Hepatocyte (in vitro differentiated cells): ENCODE measurements at regions not wholly inside any gene's neighbourhood (a gene's known extent, or its start where the extent isn't known, plus 50 kb on each side); places are given as distances from the start of the nearest gene placed in this dataset.

Source experiments
- DNase-seq: peaks from one replicate; pipeline ENCODE4 v3.0.0-alpha.2; 2016; ENCODE audit warnings: low spot score
- H2AFZ ChIP-seq: fragments of 200-600 bp; sonication (generic); 2 replicates; pipeline ENCODE4 v1.6.0; 2016; ENCODE audit warnings: antibody characterized with exemption, mild to moderate bottlenecking
- H3K27ac ChIP-seq: fragments of 200-600 bp; sonication (generic); 2 replicates; pipeline ENCODE4 v1.5.1; 2016; ENCODE audit warnings: mild to moderate bottlenecking
- H3K27me3 ChIP-seq: fragments of 200-600 bp; sonication (generic); 2 replicates; pipeline ENCODE4 v1.6.1; 2016
- H3K36me3 ChIP-seq: fragments of 200-600 bp; sonication (generic); replicated peaks from 2 replicates; pipeline ENCODE4 v1.5.1; 2016; ENCODE audit warnings: low read depth; ENCODE audit not compliant: insufficient read depth
- H3K4me1 ChIP-seq: fragments of 200-600 bp; sonication (generic); 2 replicates; pipeline ENCODE4 v1.5.1; 2016; ENCODE audit warnings: mild to moderate bottlenecking, moderate library complexity; ENCODE audit not compliant: insufficient read depth
- H3K4me2 ChIP-seq: fragments of 200-600 bp; sonication (generic); 2 replicates; pipeline ENCODE4 v1.6.0; 2016
- H3K4me3 ChIP-seq: fragments of 200-600 bp; sonication (generic); 2 replicates; pipeline ENCODE4 v1.5.1; 2016; ENCODE audit warnings: mild to moderate bottlenecking
- H3K79me2 ChIP-seq: fragments of 200-600 bp; sonication (generic); 2 replicates; pipeline ENCODE4 v1.6.0; 2017; ENCODE audit warnings: mild to moderate bottlenecking
- H3K9me2 ChIP-seq: fragments of 200-600 bp; sonication (generic); replicated peaks from 2 replicates; pipeline ENCODE4 v1.6.0; 2017; ENCODE audit warnings: mild to moderate bottlenecking; ENCODE audit not compliant: insufficient read depth
- H3K9me3 ChIP-seq: fragments of 200-600 bp; sonication (generic); 2 replicates; pipeline ENCODE4 v1.5.1; 2016; ENCODE audit warnings: low read depth, mild to moderate bottlenecking
- H4K20me1 ChIP-seq: fragments of 200-600 bp; sonication (generic); 2 replicates; pipeline ENCODE4 v1.6.0; 2016; ENCODE audit warnings: mild to moderate bottlenecking; ENCODE audit not compliant: insufficient read depth, poor library complexity, severe bottlenecking
- CTCF ChIP-seq: fragments of 200-600 bp; sonication (generic); IDR thresholded peaks from 2 replicates; pipeline ENCODE4 v1.5.1; 2016; ENCODE audit warnings: antibody characterized with exemption, mild to moderate bottlenecking; ENCODE audit not compliant: poor library complexity
- EZH2 ChIP-seq: fragments of 200-600 bp; sonication (generic); IDR thresholded peaks from 2 replicates; pipeline ENCODE4 v1.6.1; 2016; ENCODE audit warnings: antibody characterized with exemption, mild to moderate bottlenecking, borderline replicate concordance
- EZH2phosphoT487 ChIP-seq: fragments of 200-600 bp; sonication (generic); IDR thresholded peaks from one replicate; pipeline ENCODE4 v1.6.1; 2018; ENCODE audit warnings: antibody characterized with exemption, mild to moderate bottlenecking, low read depth, moderate library complexity; ENCODE audit not compliant: unreplicated experiment, severe bottlenecking
- WGBS: methylation state at CpG from one replicate; pipeline ENCODE4 v1.1.6; 2016; ENCODE audit warnings: low lambda C conversion rate; ENCODE audit errors: missing lambda C conversion rate; 5-methylcytosine and 5-hydroxymethylcytosine counted together

- H3K27me3 ChIP-seq, result no peaks in the 10 kb centered on the region
- H4K20me1 ChIP-seq, result no peaks in the 10 kb centered on the region
- H3K4me1 ChIP-seq, result no peaks in the 10 kb centered on the region
- H3K4me2 ChIP-seq, result no peak overlapping the region
- H3K27ac ChIP-seq, result no peak overlapping the region
- no peaks in the 10 kb centered on the region for H3K9me2 ChIP-seq
- no peaks in the 10 kb centered on the region for H3K9me3 ChIP-seq
- H3K79me2 ChIP-seq, result no peaks in the 10 kb centered on the region
- WGBS, result 75% methylated on average over 3 of the region's 3 CpGs
- H3K36me3 ChIP-seq, result no peaks in the 10 kb centered on the region
- H3K4me3 ChIP-seq, result no peak overlapping the region
- no peak for TF ChIP-seq EZH2phosphoT487
- no peak for TF ChIP-seq EZH2
- TF ChIP-seq CTCF, result no peak
- H2AFZ ChIP-seq, result no peak overlapping the region
- DNase-seq, result no peak
Observed at GRCh38 chr2:145595296-145595695, 1075.4 kb upstream of the ZEB2 start.

GRCh38 chr2:145593991-145594614, 1074.2 kb upstream of the ZEB2 start:
- DNase-seq, result peak; percentile 59
- no peak overlapping the region for H2AFZ ChIP-seq
- no peak overlapping the region for H3K4me2 ChIP-seq
- no peaks in the 10 kb centered on the region for H3K79me2 ChIP-seq
- H3K9me2 ChIP-seq, result no peaks in the 10 kb centered on the region
- no peaks in the 10 kb centered on the region for H4K20me1 ChIP-seq
- no peaks in the 10 kb centered on the region for H3K4me1 ChIP-seq
- H3K36me3 ChIP-seq, result no peaks in the 10 kb centered on the region
- TF ChIP-seq EZH2phosphoT487 (no peak), CTCF (peak; percentile 24)
- H3K27me3 ChIP-seq, result no peaks in the 10 kb centered on the region
- WGBS, result 75% methylated on average over 2 of the region's 2 CpGs
- peak overlapping the region; percentile 18 for H3K27ac ChIP-seq
- no peaks in the 10 kb centered on the region for H3K9me3 ChIP-seq
- H3K4me3 ChIP-seq, result no peak overlapping the region

GRCh38 chr2:145593280-145593679, 1073.4 kb upstream of the ZEB2 start:
- no peak for TF ChIP-seq EZH2phosphoT487
- no peak for TF ChIP-seq EZH2
- TF ChIP-seq CTCF, result no peak

More at GRCh38 chr2:145593280-145593679, 1073.4 kb upstream of the ZEB2 start:
- H3K9me2 ChIP-seq, result no peaks in the 10 kb centered on the region
- no peaks in the 10 kb centered on the region for H3K27me3 ChIP-seq
- no peaks in the 10 kb centered on the region for H3K79me2 ChIP-seq
- no peaks in the 10 kb centered on the region for H3K36me3 ChIP-seq
- no peak overlapping the region for H3K4me3 ChIP-seq
- peak overlapping the region; percentile 4 for H3K27ac ChIP-seq
- 95% methylated on average over 1 of the region's 1 CpG for WGBS
- no peaks in the 10 kb centered on the region for H3K4me1 ChIP-seq
- H3K9me3 ChIP-seq, result no peaks in the 10 kb centered on the region
- H4K20me1 ChIP-seq, result no peaks in the 10 kb centered on the region
- DNase-seq, result no peak
- no peak overlapping the region for H2AFZ ChIP-seq
- H3K4me2 ChIP-seq, result no peak overlapping the region
